ENCODE measurements at regions not wholly inside any gene's neighbourhood (a gene's known extent, or its start where the extent isn't known, plus 50 kb on each side); places are given as distances from the start of the nearest gene placed in this dataset.

DNA sequence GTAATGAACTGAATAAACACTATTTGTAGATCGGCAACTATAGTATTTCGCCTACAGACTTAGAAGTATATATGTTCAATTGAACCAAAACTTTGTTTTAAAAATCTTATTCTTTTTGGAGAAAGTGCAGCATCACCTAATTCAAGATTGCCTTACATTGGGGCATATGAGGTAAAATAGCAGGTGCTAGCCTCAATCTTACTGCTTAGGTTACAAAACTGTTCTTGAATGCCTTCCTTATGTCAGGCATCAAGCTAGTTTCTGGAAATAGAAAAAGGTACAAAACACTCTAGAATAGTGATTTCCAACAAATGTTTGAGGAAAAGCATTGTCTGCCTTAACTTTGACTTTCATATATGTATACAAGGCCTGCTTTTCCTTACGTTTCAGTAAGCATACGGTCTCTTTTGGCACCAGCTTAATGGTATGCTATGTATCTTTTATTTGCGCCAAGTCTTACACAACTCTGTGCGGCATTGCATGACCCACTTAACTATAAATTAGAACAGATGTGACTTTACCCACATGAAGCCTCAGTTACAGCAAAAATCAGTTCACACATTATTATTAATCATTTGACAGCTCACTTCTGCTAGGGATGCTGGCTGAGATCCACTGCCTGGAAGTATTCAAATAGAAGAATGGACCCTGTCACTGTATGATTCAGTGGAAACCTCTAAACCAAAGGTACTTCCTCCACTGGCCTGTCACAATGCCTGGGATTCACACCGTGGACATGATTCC, 174.1 kb downstream of the PRELID2 start:
- Histone ChIP-seq H4K20me1 (replicated peaks; ENCODE audit: control insufficient read depth, insufficient read depth, low read length) (no peaks in the 10 kb centered on the region), H3K4me1 (replicated peaks in 1 of 2; ENCODE audit: control insufficient read depth in 2 of 2, insufficient read depth in 2 of 2, low read length in 2 of 2) (no peaks in the 10 kb centered on the region), H3K79me2 (ENCODE audit: control insufficient read depth, insufficient read depth, low read length) (no peaks in the 10 kb centered on the region), H3K4me2 (ENCODE audit: insufficient read depth, low read length) (no peak overlapping the region), H3K27me3 (ENCODE audit: control insufficient read depth in 2 of 2, insufficient read depth in 2 of 2, low read length in 2 of 2) (no peaks in the 10 kb centered on the region), H3K9me3 (replicated peaks; ENCODE audit: control insufficient read depth, insufficient read depth, low read depth, low read length) (no peaks in the 10 kb centered on the region), H3K27ac (ENCODE audit: extremely low read depth, low read depth, low read length) (no peak overlapping the region), H2AFZ (ENCODE audit: low read depth, low read length) (no peak overlapping the region), H3K36me3 (ENCODE audit: control insufficient read depth, insufficient read depth, low read length) (no peaks in the 10 kb centered on the region), H3K9me1 (ENCODE audit: control insufficient read depth, insufficient read depth, low read length) (no peaks in the 10 kb centered on the region), H3K4me3 (no peak overlapping the region), H3K9ac (ENCODE audit: insufficient read depth in 1 of 2, low read depth in 2 of 2, low read length in 2 of 2) (no peak overlapping the region)
- ChIA-PET CTCF (ENCODE audit: low intra/inter-chr PET ratio) (no interaction called here), POLR2A (no interaction called here)
- FAIRE-seq (no peak), ATAC-seq (no peak), DNase-seq (ENCODE audit: extremely low read depth in 1 of 4, low spot score in 3 of 4) (no peak)
- intact Hi-C loops (cut with micrococcal nuclease) (no loop called here), in situ Hi-C loops (cut with MboI) (no loop called here)
- BruUV-seq (replicated peaks), result no TSS peak
- 44% methylated on average over 7 of the region's 7 CpGs for WGBS (ENCODE audit: insufficient coverage, low coverage, missing lambda C conversion rate)
- TF ChIP-seq GTF3C2 (IDR thresholded peaks at IDR 0.05; ENCODE audit: borderline replicate concordance, extremely low read depth, insufficient read length), result no peak
- TF ChIP-seq ELF4 (CRISPR knock-in tag; IDR thresholded peaks at IDR 0.05), result no peak
- no peak for TF ChIP-seq GATA2 (CRISPR knock-in tag; IDR thresholded peaks at IDR 0.05)
- no peak for TF ChIP-seq ZZZ3 (IDR thresholded peaks at IDR 0.05)
- TF ChIP-seq, protein P1, sequence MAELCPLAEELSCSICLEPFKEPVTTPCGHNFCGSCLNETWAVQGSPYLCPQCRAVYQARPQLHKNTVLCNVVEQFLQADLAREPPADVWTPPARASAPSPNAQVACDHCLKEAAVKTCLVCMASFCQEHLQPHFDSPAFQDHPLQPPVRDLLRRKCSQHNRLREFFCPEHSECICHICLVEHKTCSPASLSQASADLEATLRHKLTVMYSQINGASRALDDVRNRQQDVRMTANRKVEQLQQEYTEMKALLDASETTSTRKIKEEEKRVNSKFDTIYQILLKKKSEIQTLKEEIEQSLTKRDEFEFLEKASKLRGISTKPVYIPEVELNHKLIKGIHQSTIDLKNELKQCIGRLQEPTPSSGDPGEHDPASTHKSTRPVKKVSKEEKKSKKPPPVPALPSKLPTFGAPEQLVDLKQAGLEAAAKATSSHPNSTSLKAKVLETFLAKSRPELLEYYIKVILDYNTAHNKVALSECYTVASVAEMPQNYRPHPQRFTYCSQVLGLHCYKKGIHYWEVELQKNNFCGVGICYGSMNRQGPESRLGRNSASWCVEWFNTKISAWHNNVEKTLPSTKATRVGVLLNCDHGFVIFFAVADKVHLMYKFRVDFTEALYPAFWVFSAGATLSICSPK (IDR thresholded peaks at IDR 0.05; ENCODE audit: borderline replicate concordance), result no peak
- TF ChIP-seq, protein P2, sequence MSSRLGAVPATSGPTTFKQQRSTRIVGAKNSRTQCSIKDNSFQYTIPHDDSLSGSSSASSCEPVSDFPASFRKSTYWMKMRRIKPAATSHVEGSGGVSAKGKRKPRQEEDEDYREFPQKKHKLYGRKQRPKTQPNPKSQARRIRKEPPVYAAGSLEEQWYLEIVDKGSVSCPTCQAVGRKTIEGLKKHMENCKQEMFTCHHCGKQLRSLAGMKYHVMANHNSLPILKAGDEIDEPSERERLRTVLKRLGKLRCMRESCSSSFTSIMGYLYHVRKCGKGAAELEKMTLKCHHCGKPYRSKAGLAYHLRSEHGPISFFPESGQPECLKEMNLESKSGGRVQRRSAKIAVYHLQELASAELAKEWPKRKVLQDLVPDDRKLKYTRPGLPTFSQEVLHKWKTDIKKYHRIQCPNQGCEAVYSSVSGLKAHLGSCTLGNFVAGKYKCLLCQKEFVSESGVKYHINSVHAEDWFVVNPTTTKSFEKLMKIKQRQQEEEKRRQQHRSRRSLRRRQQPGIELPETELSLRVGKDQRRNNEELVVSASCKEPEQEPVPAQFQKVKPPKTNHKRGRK (tag; IDR thresholded peaks at IDR 0.05), result no peak
- no peak for TF ChIP-seq MAZ (CRISPR knock-in tag; conservative IDR thresholded peaks at IDR 0.05 in 1 of 2, IDR thresholded peaks at IDR 0.05 in 1 of 2)
- no peak for TF ChIP-seq SRF (CRISPR knock-in tag; IDR thresholded peaks at IDR 0.05)

Data from K562 (cell line).